ENCODE measurements at regions not wholly inside any gene's neighbourhood (a gene's known extent, or its start where the extent isn't known, plus 50 kb on each side); places are given as distances from the start of the nearest gene placed in this dataset.

DNA sequence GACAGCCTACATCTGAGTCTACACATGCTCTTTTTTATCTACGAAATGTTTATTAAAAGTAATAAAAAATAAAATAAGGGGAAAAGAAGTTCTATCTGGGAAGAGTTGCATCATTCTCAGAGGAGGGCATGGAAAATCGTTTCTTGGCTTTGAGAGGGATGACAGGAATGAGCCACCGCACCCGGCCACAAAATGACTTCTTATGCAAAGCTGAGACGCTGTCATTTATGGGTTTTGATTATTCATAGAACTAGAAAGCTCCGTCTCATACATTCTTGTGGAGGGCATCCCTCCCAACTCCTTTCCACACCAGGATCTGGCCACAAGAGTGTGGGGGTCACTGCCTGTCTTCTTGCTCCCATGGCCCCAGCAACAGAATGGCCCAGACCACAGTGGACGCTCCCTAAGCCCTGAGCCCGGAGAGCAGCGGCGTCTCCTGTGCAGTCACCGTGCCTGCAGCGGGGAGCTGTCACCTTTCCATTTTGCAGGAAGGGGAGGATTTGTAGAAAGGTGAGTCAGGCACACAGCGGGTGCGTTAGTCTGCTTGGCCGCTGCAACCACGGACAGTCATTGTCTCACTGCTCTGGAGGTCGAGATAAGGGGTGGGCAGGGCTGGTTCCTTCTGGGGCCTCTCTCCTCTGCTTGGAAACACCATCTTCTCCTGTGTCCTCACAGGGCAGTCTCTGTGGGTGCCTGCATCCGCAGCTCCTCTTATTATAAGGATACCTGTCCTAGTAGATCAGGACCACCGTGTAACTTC, 1388.7 kb downstream of the BRD1 start:
- TF ChIP-seq, protein P1, sequence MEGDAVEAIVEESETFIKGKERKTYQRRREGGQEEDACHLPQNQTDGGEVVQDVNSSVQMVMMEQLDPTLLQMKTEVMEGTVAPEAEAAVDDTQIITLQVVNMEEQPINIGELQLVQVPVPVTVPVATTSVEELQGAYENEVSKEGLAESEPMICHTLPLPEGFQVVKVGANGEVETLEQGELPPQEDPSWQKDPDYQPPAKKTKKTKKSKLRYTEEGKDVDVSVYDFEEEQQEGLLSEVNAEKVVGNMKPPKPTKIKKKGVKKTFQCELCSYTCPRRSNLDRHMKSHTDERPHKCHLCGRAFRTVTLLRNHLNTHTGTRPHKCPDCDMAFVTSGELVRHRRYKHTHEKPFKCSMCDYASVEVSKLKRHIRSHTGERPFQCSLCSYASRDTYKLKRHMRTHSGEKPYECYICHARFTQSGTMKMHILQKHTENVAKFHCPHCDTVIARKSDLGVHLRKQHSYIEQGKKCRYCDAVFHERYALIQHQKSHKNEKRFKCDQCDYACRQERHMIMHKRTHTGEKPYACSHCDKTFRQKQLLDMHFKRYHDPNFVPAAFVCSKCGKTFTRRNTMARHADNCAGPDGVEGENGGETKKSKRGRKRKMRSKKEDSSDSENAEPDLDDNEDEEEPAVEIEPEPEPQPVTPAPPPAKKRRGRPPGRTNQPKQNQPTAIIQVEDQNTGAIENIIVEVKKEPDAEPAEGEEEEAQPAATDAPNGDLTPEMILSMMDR (IDR thresholded peaks at IDR 0.05; ENCODE audit: low read depth, low read length) = no peak
- TF ChIP-seq, protein P2, sequence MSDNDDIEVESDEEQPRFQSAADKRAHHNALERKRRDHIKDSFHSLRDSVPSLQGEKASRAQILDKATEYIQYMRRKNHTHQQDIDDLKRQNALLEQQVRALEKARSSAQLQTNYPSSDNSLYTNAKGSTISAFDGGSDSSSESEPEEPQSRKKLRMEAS (IDR thresholded peaks at IDR 0.05; ENCODE audit: low read depth, low read length) = no peak

Data from NB4 (cell line).